Epidermal melanocyte (primary cell): ENCODE measurements at regions not wholly inside any gene's neighbourhood (a gene's known extent, or its start where the extent isn't known, plus 50 kb on each side); places are given as distances from the start of the nearest gene placed in this dataset.
"Not testable (repeated sequence)": the region's sequence is repeated elsewhere in the genome, so short reads cannot be mapped to it uniquely, and the experiment has no call there.

ENCODE experiments used
- DNase-seq: peaks from one replicate; pipeline ENCODE4 v3.0.0; 2011; ENCODE audit warnings: low spot score; ENCODE audit not compliant: insufficient read length

DNA sequence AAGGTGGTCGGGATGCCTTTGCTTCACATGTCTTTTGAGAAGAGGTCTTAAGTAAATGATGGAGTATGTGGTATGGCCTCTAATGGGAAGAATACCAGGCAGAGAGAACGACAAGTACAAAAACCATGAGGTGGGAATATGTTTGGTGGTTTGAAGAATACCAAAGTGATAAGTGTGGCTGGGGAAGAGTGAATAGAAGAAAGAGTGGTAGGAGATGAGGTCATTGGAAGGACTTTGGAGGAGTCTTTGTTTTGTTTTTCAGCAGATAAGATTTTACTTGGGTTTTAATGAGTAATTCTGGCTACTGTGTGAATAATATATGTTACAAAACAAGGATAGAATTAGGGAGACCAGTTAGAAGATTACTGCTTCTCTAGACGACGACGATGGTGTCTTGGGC, 515.4 kb downstream of the RAB38 start:
- no peak for DNase-seq

GRCh38 chr11:87645626-87646025, 529.6 kb downstream of the RAB38 start:
- DNase-seq, result no peak

DNA sequence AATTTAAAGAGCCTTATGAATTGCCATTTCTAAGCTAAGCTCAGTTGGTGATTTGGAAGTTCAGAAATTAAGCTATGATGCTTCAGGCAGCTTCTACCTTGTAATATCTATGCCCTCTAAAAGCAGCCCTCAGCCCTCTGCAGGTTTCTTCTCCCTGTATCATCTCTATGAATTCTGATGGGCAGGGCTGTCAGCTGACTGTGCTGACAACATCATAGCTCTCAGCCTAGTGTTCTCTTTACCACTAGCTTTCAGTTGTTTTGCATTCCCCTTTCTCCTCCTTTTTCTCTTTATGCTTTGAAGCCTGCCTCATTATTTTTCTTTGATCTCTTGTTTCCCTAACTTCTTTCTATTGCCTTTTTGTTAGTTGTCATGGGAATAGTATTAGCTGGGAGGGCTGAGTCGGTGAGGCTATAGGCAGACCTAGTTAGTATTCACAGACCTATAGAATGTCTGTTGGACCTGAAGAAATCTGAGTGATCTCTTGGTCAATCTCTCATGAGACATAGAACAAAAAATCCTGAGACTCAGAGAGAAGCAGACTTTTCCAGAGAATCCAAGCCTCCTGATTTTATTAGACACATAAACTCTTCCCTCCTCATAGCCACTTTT, 535.4 kb downstream of the RAB38 start:
- no peak for DNase-seq

- no peak for DNase-seq
Measured at GRCh38 chr11:87635001-87635400, 540.2 kb downstream of the RAB38 start.

DNA sequence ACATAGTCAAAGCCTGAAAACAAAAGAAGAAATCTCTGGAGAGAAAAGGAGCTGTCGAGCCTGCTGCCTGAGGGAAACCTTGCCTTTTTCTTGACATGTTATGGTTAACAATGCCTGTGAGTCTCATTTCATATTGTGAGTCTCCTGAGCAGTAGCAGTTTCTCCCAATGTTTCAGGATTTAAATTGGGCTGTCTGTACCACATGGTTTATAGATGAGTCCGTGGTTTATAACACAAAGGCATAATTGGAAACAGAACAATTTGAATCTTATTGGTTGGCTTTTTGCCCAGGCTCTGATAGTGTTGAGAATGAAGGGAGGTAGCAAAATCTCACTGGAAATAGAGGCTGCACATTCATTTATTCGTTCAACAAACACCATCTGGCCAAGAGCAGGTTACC, 540.9 kb downstream of the RAB38 start:
- DNase-seq, result no peak

GRCh38 chr11:87628957-87629356, 546.3 kb downstream of the RAB38 start:
- no peak for DNase-seq

GRCh38 chr11:87628026-87628580, 547.1 kb downstream of the RAB38 start:
- DNase-seq, result no peak

- DNase-seq, result not testable (repeated sequence)
Measured at GRCh38 chr11:87623531-87624365, 551.5 kb downstream of the RAB38 start.

DNA sequence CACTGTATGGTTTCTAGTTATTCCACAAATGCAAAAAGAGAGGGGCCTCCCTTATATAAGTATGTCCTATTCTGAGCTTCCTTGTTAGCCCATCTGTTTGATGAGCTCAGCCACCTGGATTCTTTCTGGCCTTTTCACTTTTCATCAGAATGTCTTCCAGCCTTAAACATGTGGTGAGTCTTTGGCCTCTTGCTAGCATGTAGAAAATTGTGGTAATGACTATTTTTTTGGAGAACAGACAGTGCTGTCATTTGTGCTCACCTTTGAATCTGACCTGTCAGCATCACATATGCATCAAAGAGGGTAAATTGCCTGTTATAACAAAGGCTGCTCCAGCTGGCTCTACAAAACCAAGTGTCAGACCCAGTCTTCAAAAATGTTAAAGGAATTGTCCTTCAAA, 558.7 kb downstream of the RAB38 start:
- DNase-seq, result no peak

DNA sequence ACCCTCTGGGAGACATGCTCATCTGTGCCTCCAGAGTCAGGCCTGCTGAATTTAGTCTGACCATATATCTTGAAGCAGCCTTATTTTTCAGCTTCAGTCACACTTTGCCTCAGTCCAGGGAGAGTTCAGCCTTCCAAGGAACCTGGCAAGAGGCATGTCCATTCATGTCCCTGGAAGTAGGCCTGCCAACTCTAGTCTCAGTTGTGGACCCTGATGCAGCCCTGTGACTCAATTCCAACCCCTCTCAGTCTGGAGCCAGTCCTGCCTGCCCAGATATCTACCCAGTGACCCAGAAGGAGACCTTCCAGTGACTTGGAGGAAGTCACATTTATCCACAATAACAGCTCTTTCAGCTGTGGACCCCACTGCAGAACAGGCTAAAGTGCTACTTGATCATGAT, 566.6 kb downstream of the TMEM135 start:
- DNase-seq, result no peak

GRCh38 chr11:87603887-87604286, 566.2 kb downstream of the TMEM135 start:
- DNase-seq, result no peak

DNA sequence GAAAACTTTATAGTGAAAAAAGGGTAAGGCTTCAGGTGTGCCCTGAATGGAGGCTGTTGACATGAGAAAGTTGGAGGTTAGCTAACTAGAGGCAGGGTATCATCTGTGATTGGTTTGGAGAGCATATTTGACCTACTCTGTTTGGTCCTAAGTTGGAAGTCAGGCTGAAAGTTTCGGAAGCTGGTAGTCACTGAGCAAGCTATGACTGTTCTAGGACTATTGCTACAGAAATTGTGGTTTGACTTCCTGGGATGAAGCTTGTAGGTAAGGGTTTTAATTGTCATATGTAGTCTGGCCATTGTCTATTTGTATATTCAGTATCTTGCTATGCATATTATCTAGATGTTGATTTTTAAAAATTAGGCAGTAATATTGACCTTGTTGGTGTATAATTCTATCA, 565.0 kb downstream of the TMEM135 start:
- DNase-seq, result no peak

DNA sequence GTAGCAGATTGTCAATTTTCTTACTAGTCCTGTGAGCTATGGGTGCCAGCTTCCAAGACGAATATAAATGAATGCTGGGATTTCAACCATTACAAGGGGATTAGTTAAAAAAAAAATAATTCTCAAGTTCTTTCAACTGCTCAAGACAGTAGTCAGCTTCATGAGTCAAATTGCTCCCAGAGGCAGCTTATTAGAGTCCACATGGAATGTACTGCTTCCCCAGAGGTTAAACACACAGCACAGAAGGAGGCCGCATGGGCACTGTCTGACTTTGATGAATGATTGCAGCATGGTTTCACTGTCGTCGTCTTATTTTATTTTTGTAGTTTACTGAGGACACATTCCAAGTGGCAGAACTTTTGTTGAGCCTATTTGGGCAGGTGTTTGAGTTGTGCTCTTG, 563.2 kb downstream of the TMEM135 start:
- no peak for DNase-seq

- no peak for DNase-seq
Measured at GRCh38 chr11:87597725-87598124, 560.0 kb downstream of the TMEM135 start.

- no peak for DNase-seq
Measured at GRCh38 chr11:87596176-87596575, 558.4 kb downstream of the TMEM135 start.

DNA sequence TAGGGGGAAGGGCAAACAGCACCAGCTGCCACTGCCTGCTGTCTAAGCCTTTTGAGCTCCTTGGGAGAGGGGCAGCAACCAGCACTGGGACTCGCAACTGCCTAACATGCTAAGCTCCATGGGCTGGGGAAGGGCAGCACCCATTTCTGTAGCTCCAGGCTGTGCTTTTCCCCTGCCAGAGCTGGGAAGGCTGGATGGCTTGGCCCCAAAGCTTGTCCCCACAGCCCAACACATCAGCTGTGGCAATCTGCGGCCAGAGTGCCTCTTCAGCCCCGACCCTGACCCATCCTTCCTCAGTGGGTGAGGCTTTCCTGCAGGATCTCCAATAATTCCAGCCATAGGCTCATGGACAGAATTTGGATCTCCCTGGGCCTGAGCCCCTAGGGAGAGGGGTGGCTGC, 551.3 kb downstream of the TMEM135 start:
- DNase-seq, result no peak

DNA sequence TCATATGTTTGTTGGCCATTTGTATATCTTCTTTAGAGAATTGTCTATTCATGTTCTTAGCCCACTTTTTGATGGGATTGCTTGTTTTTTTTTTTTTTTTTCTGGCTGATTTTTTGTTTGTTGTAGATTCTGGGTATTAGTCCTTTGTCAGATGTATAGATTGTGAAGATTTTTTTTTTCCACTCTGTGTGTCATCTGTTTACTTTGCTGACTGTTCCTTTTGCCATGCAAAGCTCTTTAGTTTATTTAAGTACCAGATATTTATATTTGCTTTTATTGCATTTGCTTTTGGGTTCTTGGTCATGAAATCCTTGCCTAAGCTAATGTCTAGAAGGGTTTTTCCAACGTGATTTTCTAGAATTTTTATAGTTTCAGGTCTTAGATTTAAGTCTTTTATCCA, 547.9 kb downstream of the TMEM135 start:
- DNase-seq, result not testable (repeated sequence)

DNA sequence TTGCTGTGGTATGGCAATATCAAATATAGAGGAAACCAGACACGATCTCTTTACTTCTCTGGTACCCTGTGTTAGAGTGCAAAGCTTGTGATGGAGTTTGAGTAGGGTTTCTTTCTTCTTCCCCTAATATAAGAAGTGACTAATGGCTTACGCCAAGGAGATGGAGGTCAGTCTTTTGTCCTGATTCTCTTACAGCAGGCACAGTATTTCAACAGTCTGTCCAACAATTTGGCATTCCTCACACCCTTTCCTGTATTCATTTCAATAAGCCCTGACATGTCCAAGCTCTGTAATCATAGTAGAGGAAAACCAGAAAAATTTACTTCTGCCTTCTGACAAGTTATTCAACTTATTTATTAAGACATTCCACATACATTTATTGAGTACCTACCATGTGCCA, 546.2 kb downstream of the TMEM135 start:
- DNase-seq, result no peak

DNA sequence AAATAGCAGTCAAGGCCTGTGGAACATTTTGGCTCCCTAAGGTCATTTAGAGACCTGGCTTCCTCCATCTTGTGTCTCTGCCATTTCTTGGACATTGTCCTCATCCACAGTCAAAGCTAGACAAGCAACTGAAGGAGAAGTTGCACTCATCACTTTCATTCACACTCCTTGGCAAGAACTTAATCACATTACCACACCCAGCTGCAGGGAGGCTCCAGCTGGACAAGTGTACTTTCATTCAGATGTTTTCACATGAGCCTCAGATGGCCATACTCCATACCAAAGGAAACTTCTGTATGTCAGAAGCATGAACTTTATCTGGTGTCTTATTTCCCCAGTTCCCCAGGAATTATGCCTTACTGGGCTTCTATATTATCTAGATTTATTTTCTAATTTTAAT, 537.4 kb downstream of the TMEM135 start:
- DNase-seq, result no peak

DNA sequence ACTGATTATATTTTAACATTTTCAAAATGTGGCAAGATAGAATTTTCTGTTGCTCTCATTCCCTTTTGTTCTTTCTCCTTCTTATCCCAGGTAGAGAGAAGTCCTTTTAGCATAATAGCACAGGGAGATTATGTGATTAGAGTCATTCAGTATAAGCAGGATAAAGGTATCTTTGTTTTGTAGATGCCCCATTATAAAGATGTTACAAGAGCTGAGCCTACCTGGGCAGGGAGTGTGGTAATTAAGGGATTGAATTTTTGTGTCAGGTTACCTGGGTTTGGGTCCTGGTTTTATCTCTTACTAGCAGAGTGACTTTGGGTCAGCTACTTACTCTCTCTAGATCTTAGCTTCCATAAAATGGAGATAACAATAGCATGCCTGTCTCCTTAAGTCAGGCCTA, 536.5 kb downstream of the TMEM135 start:
- no peak for DNase-seq

DNA sequence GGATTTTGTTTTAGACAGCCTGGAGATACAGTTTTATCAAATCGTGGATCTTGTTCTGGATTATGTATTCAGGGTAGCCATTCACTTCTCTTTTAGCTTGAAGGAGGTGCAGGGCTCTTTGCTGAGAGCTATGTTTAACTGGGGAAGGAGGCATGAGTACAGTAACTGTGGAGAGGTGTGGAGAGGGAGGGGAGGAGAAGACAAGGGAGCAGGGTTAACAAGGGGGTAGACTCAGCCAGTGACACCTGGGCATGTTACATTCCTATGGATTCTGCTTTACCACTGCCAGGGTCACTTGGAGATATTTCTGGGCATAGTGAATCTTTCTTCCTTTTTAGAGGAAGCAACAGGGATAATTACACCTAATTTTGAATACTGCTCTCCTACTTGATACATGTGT, 536.0 kb downstream of the TMEM135 start:
- no peak for DNase-seq

- no peak for DNase-seq
Measured at GRCh38 chr11:87572881-87573280, 535.1 kb downstream of the TMEM135 start.

GRCh38 chr11:87560352-87560751, 522.6 kb downstream of the TMEM135 start:
- no peak for DNase-seq
